ENCODE measurements at regions not wholly inside any gene's neighbourhood (a gene's known extent, or its start where the extent isn't known, plus 50 kb on each side); places are given as distances from the start of the nearest gene placed in this dataset.
"Not testable (repeated sequence)": the region's sequence is repeated elsewhere in the genome, so short reads cannot be mapped to it uniquely, and the experiment has no call there.

GRCh38 chr7:76774279-76774678 lies 147.2 kb upstream of the POMZP3 start:
- DNase-seq (ENCODE audit: low spot score); in situ Hi-C loops (cut with MboI; ENCODE audit: low sequenced_read_pairs, unreplicated experiment): not testable (repeated sequence)

- DNase-seq (ENCODE audit: low spot score); in situ Hi-C loops (cut with MboI; ENCODE audit: low sequenced_read_pairs, unreplicated experiment): not testable (repeated sequence)
Measured at GRCh38 chr7:76771980-76772379, 144.9 kb upstream of the POMZP3 start.

- DNase-seq (ENCODE audit: low spot score); in situ Hi-C loops (cut with MboI; ENCODE audit: low sequenced_read_pairs, unreplicated experiment): not testable (repeated sequence)
Measured at GRCh38 chr7:76763977-76764376, 136.9 kb upstream of the POMZP3 start.

GRCh38 chr7:76760546-76761220 lies 133.6 kb upstream of the POMZP3 start:
- in situ Hi-C loops (cut with MboI; ENCODE audit: low sequenced_read_pairs, unreplicated experiment); DNase-seq (ENCODE audit: low spot score): not testable (repeated sequence)

GRCh38 chr7:76739538-76739937 lies 112.5 kb upstream of the POMZP3 start:
- in situ Hi-C loops (cut with MboI; ENCODE audit: low sequenced_read_pairs, unreplicated experiment); DNase-seq (ENCODE audit: low spot score): not testable (repeated sequence)

- DNase-seq (ENCODE audit: low spot score); in situ Hi-C loops (cut with MboI; ENCODE audit: low sequenced_read_pairs, unreplicated experiment): not testable (repeated sequence)
Measured at GRCh38 chr7:76736724-76737123, 109.6 kb upstream of the POMZP3 start.

GRCh38 chr7:76736091-76736490 lies 109.0 kb upstream of the POMZP3 start:
- in situ Hi-C loops (cut with MboI; ENCODE audit: low sequenced_read_pairs, unreplicated experiment); DNase-seq (ENCODE audit: low spot score): not testable (repeated sequence)

- in situ Hi-C loops (cut with MboI; ENCODE audit: low sequenced_read_pairs, unreplicated experiment); DNase-seq (ENCODE audit: low spot score): not testable (repeated sequence)
Measured at GRCh38 chr7:76735668-76736067, 108.6 kb upstream of the POMZP3 start.

- DNase-seq (ENCODE audit: low spot score); in situ Hi-C loops (cut with MboI; ENCODE audit: low sequenced_read_pairs, unreplicated experiment): not testable (repeated sequence)
Measured at GRCh38 chr7:76728571-76728974, 101.5 kb upstream of the POMZP3 start.

GRCh38 chr7:76723928-76724327 lies 96.8 kb upstream of the POMZP3 start:
- DNase-seq (ENCODE audit: low spot score); in situ Hi-C loops (cut with MboI; ENCODE audit: low sequenced_read_pairs, unreplicated experiment): not testable (repeated sequence)

- in situ Hi-C loops (cut with MboI; ENCODE audit: low sequenced_read_pairs, unreplicated experiment) = not testable (repeated sequence)
Measured at GRCh38 chr7:76716551-76716950, 89.5 kb upstream of the POMZP3 start.

GRCh38 chr7:76712926-76713325 lies 85.8 kb upstream of the POMZP3 start:
- in situ Hi-C loops (cut with MboI; ENCODE audit: low sequenced_read_pairs, unreplicated experiment); DNase-seq (ENCODE audit: low spot score): not testable (repeated sequence)

More at GRCh38 chr7:76716551-76716950, 89.5 kb upstream of the POMZP3 start:
- not testable (repeated sequence) for DNase-seq (ENCODE audit: low spot score)

- DNase-seq (ENCODE audit: low spot score); in situ Hi-C loops (cut with MboI; ENCODE audit: low sequenced_read_pairs, unreplicated experiment): not testable (repeated sequence)
Measured at GRCh38 chr7:76711648-76712047, 84.6 kb upstream of the POMZP3 start.

- DNase-seq (ENCODE audit: low spot score); in situ Hi-C loops (cut with MboI; ENCODE audit: low sequenced_read_pairs, unreplicated experiment): not testable (repeated sequence)
Measured at GRCh38 chr7:76709703-76710102, 82.6 kb upstream of the POMZP3 start.

- DNase-seq (ENCODE audit: low spot score); in situ Hi-C loops (cut with MboI; ENCODE audit: low sequenced_read_pairs, unreplicated experiment): not testable (repeated sequence)
Measured at GRCh38 chr7:76708446-76708845, 81.4 kb upstream of the POMZP3 start.

- in situ Hi-C loops (cut with MboI; ENCODE audit: low sequenced_read_pairs, unreplicated experiment); DNase-seq (ENCODE audit: low spot score): not testable (repeated sequence)
Measured at GRCh38 chr7:76703815-76704214, 76.7 kb upstream of the POMZP3 start.

GRCh38 chr7:76686277-76686676 lies 59.2 kb upstream of the POMZP3 start:
- in situ Hi-C loops (cut with MboI; ENCODE audit: low sequenced_read_pairs, unreplicated experiment); DNase-seq (ENCODE audit: low spot score): not testable (repeated sequence)

- in situ Hi-C loops (cut with MboI; ENCODE audit: low sequenced_read_pairs, unreplicated experiment); DNase-seq (ENCODE audit: low spot score): not testable (repeated sequence)
Measured at GRCh38 chr7:76684737-76685136, 57.7 kb upstream of the POMZP3 start.

GRCh38 chr7:76683631-76684030 lies 56.6 kb upstream of the POMZP3 start:
- in situ Hi-C loops (cut with MboI; ENCODE audit: low sequenced_read_pairs, unreplicated experiment); DNase-seq (ENCODE audit: low spot score): not testable (repeated sequence)

- DNase-seq (ENCODE audit: low spot score); in situ Hi-C loops (cut with MboI; ENCODE audit: low sequenced_read_pairs, unreplicated experiment): not testable (repeated sequence)
Measured at GRCh38 chr7:76681810-76682209, 54.7 kb upstream of the POMZP3 start.

Data from GM13976 (cell line).